ENCODE measurements at regions not wholly inside any gene's neighbourhood (a gene's known extent, or its start where the extent isn't known, plus 50 kb on each side); places are given as distances from the start of the nearest gene placed in this dataset.

DNA sequence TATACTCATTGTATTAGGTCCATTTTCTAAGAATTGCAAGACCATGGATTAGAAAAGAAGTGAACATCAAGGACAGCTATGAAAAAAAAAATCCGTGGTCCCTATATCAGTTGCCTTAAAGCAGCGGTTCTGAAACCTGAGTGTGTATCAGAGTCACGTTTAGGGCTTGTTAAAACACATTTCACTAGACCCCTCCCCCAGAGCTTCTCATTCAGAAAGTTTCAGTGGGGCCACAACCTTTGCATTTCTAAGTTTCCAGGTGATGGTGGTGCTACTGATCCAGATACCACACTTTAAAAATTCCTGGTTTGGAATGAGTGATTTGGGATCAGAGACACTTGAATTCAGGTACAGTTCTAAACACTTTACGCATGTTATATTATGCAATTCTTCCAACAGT lies 96.1 kb upstream of the PRMT6 start (continued):
- TF ChIP-seq BHLHE40 (IDR thresholded peaks at IDR 0.05; ENCODE audit: borderline replicate concordance in 1 of 2, low read depth in 2 of 2, low read length in 1 of 2) (peak; percentile 87 to 89), NFXL1 (IDR thresholded peaks at IDR 0.05; ENCODE audit: borderline replicate concordance) (no peak), JUNB (IDR thresholded peaks at IDR 0.05) (0 out of 2 replicates have a peak, but pooled peaks have one; percentile 11), IKZF2 (IDR thresholded peaks at IDR 0.05) (0 out of 4 replicates have a peak, but pooled peaks have one; percentile 16 to 33), IKZF1 (conservative IDR thresholded peaks at IDR 0.05) (peak; percentile 29; the same call in 1 of the 2 replicates), NR2F1 (conservative IDR thresholded peaks at IDR 0.05) (no peak), SPI1 (IDR thresholded peaks at IDR 0.05; ENCODE audit: borderline replicate concordance, insufficient read depth, low read depth, low read length) (no peak), TCF12 (IDR thresholded peaks at IDR 0.05; ENCODE audit: low read depth, low read length) (no peak), RB1 (IDR thresholded peaks at IDR 0.05; ENCODE audit: borderline replicate concordance) (no peak), ZNF24 (IDR thresholded peaks at IDR 0.05) (no peak), CTCF (IDR thresholded peaks at IDR 0.05 in 2 of 3, conservative IDR thresholded peaks at IDR 0.05 in 1 of 3; ENCODE audit: control insufficient read depth in 2 of 3, extremely low read depth in 1 of 3, insufficient read depth in 1 of 3, low read depth in 3 of 3, low read length in 3 of 3) (no peak), HDGF (IDR thresholded peaks at IDR 0.05) (no peak), TCF3 (IDR thresholded peaks at IDR 0.05; ENCODE audit: borderline replicate concordance, insufficient read depth, low read depth, low read length) (no peak)
- TF ChIP-seq, protein P1, sequence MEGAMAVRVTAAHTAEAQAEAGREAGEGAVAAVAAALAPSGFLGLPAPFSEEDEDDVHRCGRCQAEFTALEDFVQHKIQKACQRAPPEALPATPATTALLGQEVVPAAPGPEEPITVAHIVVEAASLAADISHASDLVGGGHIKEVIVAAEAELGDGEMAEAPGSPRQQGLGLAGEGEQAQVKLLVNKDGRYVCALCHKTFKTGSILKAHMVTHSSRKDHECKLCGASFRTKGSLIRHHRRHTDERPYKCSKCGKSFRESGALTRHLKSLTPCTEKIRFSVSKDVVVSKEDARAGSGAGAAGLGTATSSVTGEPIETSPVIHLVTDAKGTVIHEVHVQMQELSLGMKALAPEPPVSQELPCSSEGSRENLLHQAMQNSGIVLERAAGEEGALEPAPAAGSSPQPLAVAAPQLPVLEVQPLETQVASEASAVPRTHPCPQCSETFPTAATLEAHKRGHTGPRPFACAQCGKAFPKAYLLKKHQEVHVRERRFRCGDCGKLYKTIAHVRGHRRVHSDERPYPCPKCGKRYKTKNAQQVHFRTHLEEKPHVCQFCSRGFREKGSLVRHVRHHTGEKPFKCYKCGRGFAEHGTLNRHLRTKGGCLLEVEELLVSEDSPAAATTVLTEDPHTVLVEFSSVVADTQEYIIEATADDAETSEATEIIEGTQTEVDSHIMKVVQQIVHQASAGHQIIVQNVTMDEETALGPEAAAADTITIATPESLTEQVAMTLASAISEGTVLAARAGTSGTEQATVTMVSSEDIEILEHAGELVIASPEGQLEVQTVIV (IDR thresholded peaks at IDR 0.05; ENCODE audit: borderline replicate concordance, partially characterized antibody) = no peak
- TF ChIP-seq, protein P2, sequence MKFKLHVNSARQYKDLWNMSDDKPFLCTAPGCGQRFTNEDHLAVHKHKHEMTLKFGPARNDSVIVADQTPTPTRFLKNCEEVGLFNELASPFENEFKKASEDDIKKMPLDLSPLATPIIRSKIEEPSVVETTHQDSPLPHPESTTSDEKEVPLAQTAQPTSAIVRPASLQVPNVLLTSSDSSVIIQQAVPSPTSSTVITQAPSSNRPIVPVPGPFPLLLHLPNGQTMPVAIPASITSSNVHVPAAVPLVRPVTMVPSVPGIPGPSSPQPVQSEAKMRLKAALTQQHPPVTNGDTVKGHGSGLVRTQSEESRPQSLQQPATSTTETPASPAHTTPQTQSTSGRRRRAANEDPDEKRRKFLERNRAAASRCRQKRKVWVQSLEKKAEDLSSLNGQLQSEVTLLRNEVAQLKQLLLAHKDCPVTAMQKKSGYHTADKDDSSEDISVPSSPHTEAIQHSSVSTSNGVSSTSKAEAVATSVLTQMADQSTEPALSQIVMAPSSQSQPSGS (IDR thresholded peaks at IDR 0.05; ENCODE audit: low read length) = 0 out of 2 replicates have a peak, but pooled peaks have one; percentile 15
- TF ChIP-seq, protein P3, sequence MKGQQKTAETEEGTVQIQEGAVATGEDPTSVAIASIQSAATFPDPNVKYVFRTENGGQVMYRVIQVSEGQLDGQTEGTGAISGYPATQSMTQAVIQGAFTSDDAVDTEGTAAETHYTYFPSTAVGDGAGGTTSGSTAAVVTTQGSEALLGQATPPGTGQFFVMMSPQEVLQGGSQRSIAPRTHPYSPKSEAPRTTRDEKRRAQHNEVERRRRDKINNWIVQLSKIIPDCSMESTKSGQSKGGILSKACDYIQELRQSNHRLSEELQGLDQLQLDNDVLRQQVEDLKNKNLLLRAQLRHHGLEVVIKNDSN (IDR thresholded peaks at IDR 0.05; ENCODE audit: borderline replicate concordance, extremely low read length, insufficient read depth, low read depth, low read length) = no peak
- TF ChIP-seq, protein P4, sequence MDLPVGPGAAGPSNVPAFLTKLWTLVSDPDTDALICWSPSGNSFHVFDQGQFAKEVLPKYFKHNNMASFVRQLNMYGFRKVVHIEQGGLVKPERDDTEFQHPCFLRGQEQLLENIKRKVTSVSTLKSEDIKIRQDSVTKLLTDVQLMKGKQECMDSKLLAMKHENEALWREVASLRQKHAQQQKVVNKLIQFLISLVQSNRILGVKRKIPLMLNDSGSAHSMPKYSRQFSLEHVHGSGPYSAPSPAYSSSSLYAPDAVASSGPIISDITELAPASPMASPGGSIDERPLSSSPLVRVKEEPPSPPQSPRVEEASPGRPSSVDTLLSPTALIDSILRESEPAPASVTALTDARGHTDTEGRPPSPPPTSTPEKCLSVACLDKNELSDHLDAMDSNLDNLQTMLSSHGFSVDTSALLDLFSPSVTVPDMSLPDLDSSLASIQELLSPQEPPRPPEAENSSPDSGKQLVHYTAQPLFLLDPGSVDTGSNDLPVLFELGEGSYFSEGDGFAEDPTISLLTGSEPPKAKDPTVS (IDR thresholded peaks at IDR 0.05; ENCODE audit: low read depth, low read length) = no peak
- TF ChIP-seq, protein P5, sequence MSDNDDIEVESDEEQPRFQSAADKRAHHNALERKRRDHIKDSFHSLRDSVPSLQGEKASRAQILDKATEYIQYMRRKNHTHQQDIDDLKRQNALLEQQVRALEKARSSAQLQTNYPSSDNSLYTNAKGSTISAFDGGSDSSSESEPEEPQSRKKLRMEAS (IDR thresholded peaks at IDR 0.05; ENCODE audit: low read depth, low read length) = no peak

Data from GM12878 (cell line).